ENCODE measurements at regions not wholly inside any gene's neighbourhood (a gene's known extent, or its start where the extent isn't known, plus 50 kb on each side); places are given as distances from the start of the nearest gene placed in this dataset.

- Histone ChIP-seq H3K4me3 (no peak overlapping the region), H3K9ac (ENCODE audit: insufficient read length) (no peak overlapping the region), H3K36me3 (ENCODE audit: insufficient read depth, low read length) (no peaks in the 10 kb centered on the region), H3K9me3 (ENCODE audit: low read depth, low read length) (no peaks in the 10 kb centered on the region), H3K27ac (no peak overlapping the region)
- TF ChIP-seq POLR2AphosphoS5 (IDR thresholded peaks at IDR 0.05; ENCODE audit: borderline replicate concordance, low read depth, low read length) (no peak), FOXP2 (optimal IDR thresholded peaks at IDR 0.05; ENCODE audit: control extremely low read depth, extremely low read length, insufficient read depth) (no peak), EZH2 (IDR thresholded peaks at IDR 0.05) (no peak)
- no peak for DNase-seq (ENCODE audit: low read depth, low spot score)
Observed at GRCh38 chr10:78849731-78850130, 219.0 kb upstream of the ZMIZ1 start.

- Histone ChIP-seq H3K36me3 (ENCODE audit: insufficient read depth, low read length) (no peaks in the 10 kb centered on the region), H3K27ac (no peak overlapping the region), H3K9me3 (ENCODE audit: low read depth, low read length) (no peaks in the 10 kb centered on the region), H3K4me3 (no peak overlapping the region), H3K9ac (ENCODE audit: insufficient read length) (no peak overlapping the region)
- TF ChIP-seq EZH2 (IDR thresholded peaks at IDR 0.05) (no peak), POLR2AphosphoS5 (IDR thresholded peaks at IDR 0.05; ENCODE audit: borderline replicate concordance, low read depth, low read length) (no peak), FOXP2 (optimal IDR thresholded peaks at IDR 0.05; ENCODE audit: control extremely low read depth, extremely low read length, insufficient read depth) (no peak)
- no peak for DNase-seq (ENCODE audit: low read depth, low spot score)
Observed at GRCh38 chr10:78850644-78851435, 217.9 kb upstream of the ZMIZ1 start.

GRCh38 chr10:78851647-78852046 is 217.1 kb upstream of the ZMIZ1 start:
- DNase-seq (ENCODE audit: low read depth, low spot score) = no peak
- no peak overlapping the region for H3K27ac ChIP-seq
- no peak overlapping the region for H3K4me3 ChIP-seq
- no peak overlapping the region for H3K9ac ChIP-seq (ENCODE audit: insufficient read length)
- TF ChIP-seq FOXP2 (optimal IDR thresholded peaks at IDR 0.05; ENCODE audit: control extremely low read depth, extremely low read length, insufficient read depth) = no peak
- TF ChIP-seq EZH2 (IDR thresholded peaks at IDR 0.05) = no peak
- no peak for TF ChIP-seq POLR2AphosphoS5 (IDR thresholded peaks at IDR 0.05; ENCODE audit: borderline replicate concordance, low read depth, low read length)
- no peaks in the 10 kb centered on the region for H3K9me3 ChIP-seq (ENCODE audit: low read depth, low read length)
- no peaks in the 10 kb centered on the region for H3K36me3 ChIP-seq (ENCODE audit: insufficient read depth, low read length)

GRCh38 chr10:78852466-78853240 is 216.1 kb upstream of the ZMIZ1 start:
- Histone ChIP-seq H3K27ac (no peak overlapping the region), H3K9ac (ENCODE audit: insufficient read length) (no peak overlapping the region), H3K36me3 (ENCODE audit: insufficient read depth, low read length) (no peaks in the 10 kb centered on the region), H3K9me3 (ENCODE audit: low read depth, low read length) (no peaks in the 10 kb centered on the region), H3K4me3 (no peak overlapping the region)
- DNase-seq (ENCODE audit: low read depth, low spot score) = no peak
- TF ChIP-seq POLR2AphosphoS5 (IDR thresholded peaks at IDR 0.05; ENCODE audit: borderline replicate concordance, low read depth, low read length) = no peak
- no peak for TF ChIP-seq FOXP2 (optimal IDR thresholded peaks at IDR 0.05; ENCODE audit: control extremely low read depth, extremely low read length, insufficient read depth)
- TF ChIP-seq EZH2 (IDR thresholded peaks at IDR 0.05) = no peak

GRCh38 chr10:78853864-78854263 is 214.9 kb upstream of the ZMIZ1 start:
- Histone ChIP-seq H3K9ac (ENCODE audit: insufficient read length) (no peak overlapping the region), H3K27ac (no peak overlapping the region), H3K36me3 (ENCODE audit: insufficient read depth, low read length) (no peaks in the 10 kb centered on the region), H3K4me3 (no peak overlapping the region), H3K9me3 (ENCODE audit: low read depth, low read length) (no peaks in the 10 kb centered on the region)
- no peak for DNase-seq (ENCODE audit: low read depth, low spot score)
- no peak for TF ChIP-seq FOXP2 (optimal IDR thresholded peaks at IDR 0.05; ENCODE audit: control extremely low read depth, extremely low read length, insufficient read depth)

GRCh38 chr10:78856421-78856820 is 212.3 kb upstream of the ZMIZ1 start:
- no peak overlapping the region for H3K9ac ChIP-seq (ENCODE audit: insufficient read length)
- no peaks in the 10 kb centered on the region for H3K9me3 ChIP-seq (ENCODE audit: low read depth, low read length)
- no peak for TF ChIP-seq EZH2 (IDR thresholded peaks at IDR 0.05)
- TF ChIP-seq POLR2AphosphoS5 (IDR thresholded peaks at IDR 0.05; ENCODE audit: borderline replicate concordance, low read depth, low read length) = no peak
- TF ChIP-seq FOXP2 (optimal IDR thresholded peaks at IDR 0.05; ENCODE audit: control extremely low read depth, extremely low read length, insufficient read depth) = no peak
- no peaks in the 10 kb centered on the region for H3K36me3 ChIP-seq (ENCODE audit: insufficient read depth, low read length)
- no peak overlapping the region for H3K4me3 ChIP-seq
- no peak overlapping the region for H3K27ac ChIP-seq
- no peak for DNase-seq (ENCODE audit: low read depth, low spot score)

- TF ChIP-seq POLR2AphosphoS5 (IDR thresholded peaks at IDR 0.05; ENCODE audit: borderline replicate concordance, low read depth, low read length) (no peak), FOXP2 (optimal IDR thresholded peaks at IDR 0.05; ENCODE audit: control extremely low read depth, extremely low read length, insufficient read depth) (no peak), EZH2 (IDR thresholded peaks at IDR 0.05) (no peak)
- no peaks in the 10 kb centered on the region for H3K36me3 ChIP-seq (ENCODE audit: insufficient read depth, low read length)
- H3K9me3 ChIP-seq (ENCODE audit: low read depth, low read length) = no peaks in the 10 kb centered on the region
- H3K9ac ChIP-seq (ENCODE audit: insufficient read length) = no peak overlapping the region
- no peak overlapping the region for H3K27ac ChIP-seq
- no peak for DNase-seq (ENCODE audit: low read depth, low spot score)
- no peak overlapping the region for H3K4me3 ChIP-seq
Observed at GRCh38 chr10:78857193-78857592, 211.6 kb upstream of the ZMIZ1 start.

- Histone ChIP-seq H3K4me3 (no peak overlapping the region), H3K27ac (no peak overlapping the region), H3K36me3 (ENCODE audit: insufficient read depth, low read length) (no peaks in the 10 kb centered on the region), H3K9ac (ENCODE audit: insufficient read length) (no peak overlapping the region), H3K9me3 (ENCODE audit: low read depth, low read length) (no peaks in the 10 kb centered on the region)
- TF ChIP-seq FOXP2 (optimal IDR thresholded peaks at IDR 0.05; ENCODE audit: control extremely low read depth, extremely low read length, insufficient read depth) = no peak
- TF ChIP-seq EZH2 (IDR thresholded peaks at IDR 0.05) = no peak
- no peak for TF ChIP-seq POLR2AphosphoS5 (IDR thresholded peaks at IDR 0.05; ENCODE audit: borderline replicate concordance, low read depth, low read length)
- DNase-seq (ENCODE audit: low read depth, low spot score) = no peak
Observed at GRCh38 chr10:78859266-78859665, 209.5 kb upstream of the ZMIZ1 start.

Measured in SK-N-MC (cell line).